A673 (cell line): ENCODE measurements at regions not wholly inside any gene's neighbourhood (a gene's known extent, or its start where the extent isn't known, plus 50 kb on each side); places are given as distances from the start of the nearest gene placed in this dataset.
A peak's percentile ranks its signal among the peaks of the same experiment; 100 is the strongest.

Experiments used
- EZH2 ChIP-seq: fragments of 200-600 bp; sonication (generic); IDR thresholded peaks from 2 replicates; pipeline ENCODE4 v1.6.1; 2017; ENCODE audit warnings: borderline replicate concordance, low read depth, mild to moderate bottlenecking, mixed read lengths, antibody characterized with exemption, low read length; ENCODE audit not compliant: poor library complexity, severe bottlenecking
- TF ChIP-seq, protein P1 (sequence below): fragments of 300-800, 200-600 bp; sonication (generic); conservative IDR thresholded peaks from 2 replicates; pipeline ENCODE4 v1.5.1; 2017; ENCODE audit warnings: low read depth, mild to moderate bottlenecking, antibody characterized with exemption, low read length, moderate library complexity, mixed read lengths

DNA sequence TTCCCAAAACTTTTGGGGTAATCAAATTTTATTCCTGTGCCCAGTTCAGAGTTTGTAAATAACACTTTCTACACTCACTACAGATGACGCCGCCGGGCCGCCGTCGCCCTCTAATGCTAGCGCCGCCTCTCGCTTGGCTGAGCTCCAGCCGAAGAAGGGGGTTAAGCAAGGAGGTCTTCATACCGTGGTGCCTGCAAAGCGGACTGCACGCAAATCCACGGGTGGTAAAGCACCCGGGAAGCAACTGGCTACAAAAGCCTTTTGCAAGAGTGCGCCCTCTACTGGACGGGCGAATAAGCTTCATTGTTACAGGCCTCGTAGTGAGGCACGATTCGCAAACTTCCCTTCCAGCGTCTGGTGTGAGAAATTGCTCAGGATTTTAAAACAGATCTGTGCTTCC, 280.4 kb downstream of the MEF2C start:
- TF ChIP-seq, protein P1, sequence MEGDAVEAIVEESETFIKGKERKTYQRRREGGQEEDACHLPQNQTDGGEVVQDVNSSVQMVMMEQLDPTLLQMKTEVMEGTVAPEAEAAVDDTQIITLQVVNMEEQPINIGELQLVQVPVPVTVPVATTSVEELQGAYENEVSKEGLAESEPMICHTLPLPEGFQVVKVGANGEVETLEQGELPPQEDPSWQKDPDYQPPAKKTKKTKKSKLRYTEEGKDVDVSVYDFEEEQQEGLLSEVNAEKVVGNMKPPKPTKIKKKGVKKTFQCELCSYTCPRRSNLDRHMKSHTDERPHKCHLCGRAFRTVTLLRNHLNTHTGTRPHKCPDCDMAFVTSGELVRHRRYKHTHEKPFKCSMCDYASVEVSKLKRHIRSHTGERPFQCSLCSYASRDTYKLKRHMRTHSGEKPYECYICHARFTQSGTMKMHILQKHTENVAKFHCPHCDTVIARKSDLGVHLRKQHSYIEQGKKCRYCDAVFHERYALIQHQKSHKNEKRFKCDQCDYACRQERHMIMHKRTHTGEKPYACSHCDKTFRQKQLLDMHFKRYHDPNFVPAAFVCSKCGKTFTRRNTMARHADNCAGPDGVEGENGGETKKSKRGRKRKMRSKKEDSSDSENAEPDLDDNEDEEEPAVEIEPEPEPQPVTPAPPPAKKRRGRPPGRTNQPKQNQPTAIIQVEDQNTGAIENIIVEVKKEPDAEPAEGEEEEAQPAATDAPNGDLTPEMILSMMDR = peak; percentile 53
- TF ChIP-seq EZH2 = no peak
